RWPE1 (cell line): ENCODE measurements at regions not wholly inside any gene's neighbourhood (a gene's known extent, or its start where the extent isn't known, plus 50 kb on each side); places are given as distances from the start of the nearest gene placed in this dataset.

Source experiments
- CTCF ChIA-PET: fragments of 350-600 bp; sonication (Branson Sonifier 250); formaldehyde crosslinking; extraction: SDS; loops from one replicate; lab custom pipeline; 2021; lab: Yijun Ruan, JAX
- POLR2A ChIA-PET: fragments of 400-600 bp; formaldehyde crosslinking; extraction: SDS; loops from one replicate; lab custom pipeline; 2020; ENCODE audit warnings: antibody characterized with exemption; ENCODE audit not compliant: low non-redundant PET; lab: Yijun Ruan, JAX
- DNase-seq: peaks from one replicate; pipeline ENCODE4 v3.0.0; 2012; ENCODE audit warnings: low spot score
- H3K27ac ChIP-seq: fragments of 450-650 bp; 2 replicates; pipeline ENCODE4 v1.5.1; 2017
- CTCF ChIP-seq: fragments of 450-650 bp; conservative IDR thresholded peaks from 2 replicates; pipeline ENCODE4 v1.5.1; 2017; ENCODE audit warnings: low read depth, mild to moderate bottlenecking

DNA sequence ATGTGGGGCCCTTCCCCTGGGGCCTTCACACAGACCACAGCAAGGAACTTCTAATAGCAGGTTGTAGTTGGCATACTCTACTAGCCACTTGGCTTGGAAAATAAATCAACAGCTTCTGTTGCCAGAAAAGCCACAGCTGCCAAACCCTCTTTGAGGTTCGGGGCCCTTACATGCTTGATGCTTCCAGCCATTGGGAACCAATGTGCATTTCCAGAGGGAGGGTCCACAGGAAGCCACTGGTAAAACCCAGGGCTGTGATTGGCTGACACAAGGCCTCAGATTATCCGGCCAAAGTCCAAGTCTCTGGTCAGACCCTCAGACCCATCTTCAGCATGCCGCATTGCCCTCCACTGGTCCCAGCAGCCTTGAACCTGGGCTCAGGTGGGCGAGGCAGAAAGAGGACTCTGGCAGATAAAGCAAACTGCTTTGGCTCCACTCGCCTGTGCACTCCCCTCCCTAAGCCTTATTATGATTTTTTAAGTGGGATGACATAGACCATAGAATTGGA lies 214.4 kb downstream of the BCL11B start:
- CTCF ChIA-PET, result interaction anchor here (0.5 kb wide), 1 partner anchor 38 kb away, joined by 3 read pairs; no protein-coding TSS in a partner anchor

DNA sequence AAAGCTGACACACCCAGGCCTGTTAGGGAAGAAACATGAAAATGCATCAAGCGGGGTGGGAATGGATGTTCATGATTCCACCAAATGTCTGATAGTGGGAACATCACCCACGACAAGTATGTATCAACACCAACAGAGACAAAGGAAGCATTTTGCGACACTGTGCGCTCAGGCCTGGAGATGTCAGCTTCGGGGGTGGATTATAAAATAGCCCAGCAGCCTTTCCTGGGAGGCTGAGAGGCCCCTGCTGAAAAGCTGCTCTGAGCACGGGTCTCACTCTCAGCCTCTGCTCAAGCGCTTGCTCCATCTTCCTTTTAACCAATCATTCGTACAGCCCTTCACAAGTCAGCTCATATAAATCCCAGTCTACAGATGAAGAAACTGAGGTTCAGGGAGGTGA lies 213.5 kb downstream of the BCL11B start:
- POLR2A ChIA-PET, result no interaction called here
- CTCF ChIA-PET, result no interaction called here
- TF ChIP-seq CTCF, result no peak
- H3K27ac ChIP-seq, result no peak overlapping the region
- DNase-seq, result no peak

More for the DNA sequence above, 214.4 kb downstream of the BCL11B start:
- no peak for DNase-seq
- H3K27ac ChIP-seq, result no peak overlapping the region
- no peak for TF ChIP-seq CTCF
- POLR2A ChIA-PET, result no interaction called here

- no peak for DNase-seq
- CTCF ChIA-PET, result no interaction called here
- POLR2A ChIA-PET, result no interaction called here
- H3K27ac ChIP-seq, result no peak overlapping the region
- TF ChIP-seq CTCF, result no peak
Observed at GRCh38 chr14:99062216-99062615, 209.8 kb downstream of the BCL11B start.

- no peak overlapping the region for H3K27ac ChIP-seq
- no peak for TF ChIP-seq CTCF
- POLR2A ChIA-PET, result no interaction called here
- CTCF ChIA-PET, result no interaction called here
- DNase-seq, result no peak
Observed at GRCh38 chr14:99062772-99063418, 209.1 kb downstream of the BCL11B start.

GRCh38 chr14:99063620-99064225 lies 208.3 kb downstream of the BCL11B start:
- H3K27ac ChIP-seq, result peak overlapping the region; percentile 99
- no peak for TF ChIP-seq CTCF
- ChIA-PET CTCF (interaction anchor here (0.8 kb wide), 1 partner anchor 25 kb away, joined by 3 read pairs; no protein-coding TSS in a partner anchor), POLR2A (no interaction called here)
- no peak for DNase-seq

- ChIA-PET CTCF (interaction anchor here (0.7 to 0.8 kb wide), 2 partner anchors 26 to 350 kb away, joined by 3 read pairs; no protein-coding TSS in a partner anchor), POLR2A (no interaction called here)
- peak overlapping the region; percentile 99 for H3K27ac ChIP-seq
- TF ChIP-seq CTCF, result no peak
- DNase-seq, result peak; percentile 80
Observed at GRCh38 chr14:99064262-99064954, 207.6 kb downstream of the BCL11B start.
